ENCODE measurements at regions not wholly inside any gene's neighbourhood (a gene's known extent, or its start where the extent isn't known, plus 50 kb on each side); places are given as distances from the start of the nearest gene placed in this dataset.

DNA sequence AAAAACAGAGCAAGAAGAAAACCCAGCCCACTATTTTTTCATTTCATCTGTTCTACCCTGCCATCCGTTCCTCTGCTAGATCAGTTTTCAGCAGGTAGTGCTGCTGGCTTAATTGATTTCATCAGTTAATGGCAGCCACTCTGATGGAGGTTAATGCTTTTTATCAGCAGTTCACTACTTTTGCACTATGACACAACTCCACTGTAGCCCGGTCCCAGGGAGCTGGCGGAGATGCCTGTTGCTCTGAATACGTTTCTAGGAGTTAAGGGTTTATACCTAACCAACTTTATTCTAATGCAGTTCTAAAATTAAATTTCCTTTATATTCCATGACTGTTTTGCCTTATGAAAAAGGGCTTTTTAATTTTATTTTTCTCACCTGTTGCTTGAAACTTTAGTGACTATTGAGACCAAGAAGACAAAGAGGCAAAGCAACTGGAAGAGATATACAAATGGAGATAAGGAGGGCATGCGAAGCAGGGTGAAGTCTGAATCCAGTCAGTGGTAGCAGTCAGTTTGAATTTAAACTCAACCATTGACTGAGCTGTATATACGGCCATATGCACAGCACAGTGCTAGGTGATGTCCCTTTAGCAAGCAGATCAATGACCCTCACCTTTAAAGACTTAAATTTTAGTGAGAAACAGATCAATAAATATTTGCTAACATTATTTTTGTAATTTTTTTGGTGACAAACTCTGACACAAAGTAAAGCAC lies 477.9 kb downstream of the LMO4 start:
- DNase-seq (ENCODE audit: insufficient read length, low spot score) (no peak), FAIRE-seq (peak; percentile 38)

DNA sequence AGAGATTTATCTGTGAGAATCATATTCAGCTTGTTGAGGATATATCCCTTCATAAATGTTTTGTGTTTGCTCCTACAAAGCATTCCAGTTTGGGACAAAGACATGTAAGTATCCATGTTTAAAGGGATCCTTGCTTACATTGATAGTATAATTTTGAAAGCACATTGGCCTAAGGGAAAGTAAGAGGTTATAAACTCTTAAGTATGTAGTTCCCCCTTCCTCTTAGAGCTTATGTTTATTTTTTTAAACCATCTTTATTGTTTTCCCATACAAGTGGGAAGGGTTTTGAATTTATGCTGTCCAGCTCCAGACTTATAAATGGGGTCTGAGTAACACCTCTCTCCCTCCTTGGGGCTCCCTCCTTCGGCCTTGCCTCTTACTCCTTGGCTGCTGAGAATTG lies 481.5 kb downstream of the LMO4 start:
- no peak for FAIRE-seq

More for the DNA sequence above, 477.9 kb downstream of the LMO4 start:
- TF ChIP-seq POLR2A (IDR thresholded peaks at IDR 0.05; ENCODE audit: low read depth, low read length): no peak

DNA sequence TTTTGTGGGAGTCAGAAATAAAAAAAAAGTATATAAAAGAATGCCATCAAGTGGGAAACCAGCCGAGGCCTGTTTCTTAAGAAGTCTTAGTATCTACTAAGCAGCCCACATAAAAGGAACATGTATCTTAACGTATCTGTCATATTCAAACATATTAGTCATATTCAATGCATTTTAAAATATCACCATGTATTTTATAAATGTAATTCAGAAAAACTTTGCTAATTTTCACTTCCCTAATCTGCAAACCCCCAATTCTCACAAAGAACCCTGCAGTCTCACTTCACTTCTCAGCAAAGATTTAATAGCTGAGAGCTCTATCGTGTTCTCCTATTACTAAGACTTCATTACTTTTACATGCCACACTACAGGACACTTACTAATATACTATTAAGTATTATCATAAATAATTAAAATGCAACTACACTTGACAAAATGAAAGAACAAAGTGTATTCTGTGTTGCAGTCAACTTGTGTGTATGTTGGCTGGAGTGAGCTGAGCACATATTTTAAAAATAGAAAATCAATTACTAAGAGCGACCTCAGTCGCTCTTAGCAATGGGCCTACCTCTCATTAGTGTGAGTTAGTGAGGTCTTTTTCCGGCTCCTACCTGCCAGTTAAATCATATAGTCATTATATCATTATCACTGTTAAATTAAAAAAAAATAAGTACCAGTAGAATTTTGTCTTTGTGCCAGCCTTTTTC lies 484.3 kb downstream of the LMO4 start:
- DNase-seq (ENCODE audit: insufficient read length, low spot score) (no peak), FAIRE-seq (no peak)
- TF ChIP-seq POLR2A (IDR thresholded peaks at IDR 0.05; ENCODE audit: low read depth, low read length): no peak

More for the DNA sequence above, 481.5 kb downstream of the LMO4 start:
- no peak for DNase-seq (ENCODE audit: insufficient read length, low spot score)
- TF ChIP-seq POLR2A (IDR thresholded peaks at IDR 0.05; ENCODE audit: low read depth, low read length): no peak

DNA sequence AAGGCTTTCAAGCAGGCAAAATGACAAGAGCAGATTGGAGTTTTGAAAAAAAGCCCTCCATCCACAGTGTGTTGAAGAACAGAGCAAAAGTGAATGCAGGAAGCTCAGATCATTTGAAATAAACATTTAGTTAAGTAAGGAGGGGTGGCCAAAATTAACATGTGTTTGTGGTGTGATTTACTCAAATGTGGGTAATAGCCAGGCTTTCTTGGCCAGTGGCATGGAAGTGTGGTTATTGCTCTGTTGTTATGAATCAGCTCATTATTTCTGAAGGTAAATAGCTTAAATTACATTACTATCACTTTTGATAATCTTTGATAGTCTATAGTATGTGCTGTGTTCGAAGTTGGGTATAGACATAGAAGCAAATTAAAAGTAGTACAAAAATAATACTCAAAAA lies 485.9 kb downstream of the LMO4 start:
- TF ChIP-seq POLR2A (IDR thresholded peaks at IDR 0.05; ENCODE audit: low read depth, low read length): no peak
- no peak for FAIRE-seq
- no peak for DNase-seq (ENCODE audit: insufficient read length, low spot score)

DNA sequence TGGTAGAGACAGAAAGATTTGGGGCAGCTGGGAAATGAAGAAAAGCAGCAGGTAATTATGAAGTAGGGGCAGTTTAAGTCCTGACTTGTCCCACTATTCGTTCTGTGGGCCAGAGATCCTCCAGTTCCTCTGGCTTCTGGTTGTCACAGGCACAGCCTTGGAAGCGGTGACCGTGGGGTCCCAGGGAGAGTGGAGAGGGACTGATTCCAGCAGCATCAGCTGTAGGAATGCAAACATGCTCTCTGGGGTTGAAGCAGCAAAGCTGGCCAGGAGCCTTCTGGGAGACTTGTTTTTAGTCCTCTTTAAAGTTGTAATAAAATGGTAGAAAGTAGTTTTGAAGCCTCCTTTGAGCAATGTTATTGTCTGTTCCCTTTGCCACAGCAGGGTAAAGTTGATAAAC lies 488.0 kb downstream of the LMO4 start:
- TF ChIP-seq POLR2A (IDR thresholded peaks at IDR 0.05; ENCODE audit: low read depth, low read length): no peak
- DNase-seq (ENCODE audit: insufficient read length, low spot score): no peak
- no peak for FAIRE-seq

DNA sequence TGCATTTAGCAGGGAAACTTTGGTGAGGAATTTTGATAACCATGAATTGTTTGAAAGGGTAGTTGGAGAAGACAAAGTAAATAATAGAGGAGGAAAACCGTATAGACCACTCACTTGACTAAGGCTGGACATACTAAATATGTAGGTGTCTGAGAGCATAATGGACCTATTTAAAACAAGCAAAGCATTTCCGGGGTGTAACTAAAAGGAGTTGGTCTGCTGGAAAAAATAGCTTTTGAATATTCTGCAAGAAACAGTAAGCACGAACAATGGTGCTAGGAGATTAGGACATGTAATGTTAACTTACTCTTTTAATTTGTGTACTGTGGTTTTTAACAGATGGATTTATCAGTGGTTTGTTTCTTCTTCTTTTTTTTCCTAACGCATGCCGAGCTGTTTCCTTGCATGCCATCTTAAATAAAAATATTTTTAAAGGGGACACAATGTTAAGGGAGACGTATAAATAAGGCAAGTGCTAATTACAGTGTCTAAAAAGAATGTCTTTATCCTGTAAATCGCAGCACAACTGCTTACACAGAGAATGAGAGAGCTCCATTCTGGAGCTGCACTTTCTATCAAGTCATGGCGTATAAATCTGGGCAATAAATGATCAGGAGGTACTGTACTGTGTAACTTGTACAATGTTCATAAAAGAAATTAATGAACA lies 492.1 kb downstream of the LMO4 start:
- DNase-seq (ENCODE audit: insufficient read length, low spot score) (no peak), FAIRE-seq (no peak)
- TF ChIP-seq POLR2A (IDR thresholded peaks at IDR 0.05; ENCODE audit: low read depth, low read length): no peak

DNA sequence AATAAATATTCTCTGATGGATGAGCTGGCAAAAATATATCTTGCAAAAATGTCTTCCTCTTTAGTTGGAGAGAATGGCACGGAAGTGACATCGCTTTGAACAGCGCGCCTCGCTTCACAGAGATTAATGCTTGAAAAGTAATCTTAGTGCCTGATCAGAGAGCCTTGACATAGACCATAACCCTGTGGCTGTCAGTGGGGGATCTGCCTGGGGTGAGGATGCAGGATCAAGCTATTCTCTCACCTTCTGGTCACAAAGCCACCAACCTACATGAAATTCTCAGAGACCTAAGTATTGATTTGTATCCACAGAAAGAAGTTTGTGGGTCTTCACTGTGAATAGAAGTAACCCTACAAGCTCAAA lies 492.6 kb downstream of the LMO4 start:
- DNase-seq (ENCODE audit: insufficient read length, low spot score) (no peak), FAIRE-seq (no peak)
- TF ChIP-seq POLR2A (IDR thresholded peaks at IDR 0.05; ENCODE audit: low read depth, low read length): no peak

DNA sequence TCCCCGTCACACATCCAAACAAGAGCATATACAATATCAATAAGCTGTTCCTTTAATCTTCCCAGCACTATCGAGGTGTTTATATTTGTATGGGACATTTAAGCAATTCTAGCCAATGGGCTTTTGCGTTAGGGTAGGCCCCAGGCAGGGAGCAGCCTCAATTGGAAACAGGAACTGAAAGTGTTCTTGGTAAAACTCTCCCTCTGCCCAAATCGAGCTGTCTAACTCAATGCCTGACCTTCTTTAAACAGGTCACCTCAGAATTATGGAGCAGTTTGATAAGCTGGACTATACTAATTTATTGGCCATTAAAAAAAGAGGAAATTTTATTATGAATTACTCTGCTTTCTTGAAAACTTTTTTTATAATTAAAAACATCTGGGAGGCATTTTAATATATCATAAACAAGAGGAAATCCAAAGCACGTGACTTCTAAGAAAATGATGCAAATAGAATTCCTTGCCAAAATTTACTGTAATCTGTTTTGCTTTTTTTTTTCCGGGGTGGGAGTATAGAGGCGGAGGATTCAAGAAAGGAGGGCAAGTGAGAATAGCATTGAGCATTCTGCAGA lies 498.1 kb downstream of the LMO4 start:
- FAIRE-seq: peak; percentile 45
- no peak for TF ChIP-seq POLR2A (IDR thresholded peaks at IDR 0.05; ENCODE audit: low read depth, low read length)
- no peak for DNase-seq (ENCODE audit: insufficient read length, low spot score)

DNA sequence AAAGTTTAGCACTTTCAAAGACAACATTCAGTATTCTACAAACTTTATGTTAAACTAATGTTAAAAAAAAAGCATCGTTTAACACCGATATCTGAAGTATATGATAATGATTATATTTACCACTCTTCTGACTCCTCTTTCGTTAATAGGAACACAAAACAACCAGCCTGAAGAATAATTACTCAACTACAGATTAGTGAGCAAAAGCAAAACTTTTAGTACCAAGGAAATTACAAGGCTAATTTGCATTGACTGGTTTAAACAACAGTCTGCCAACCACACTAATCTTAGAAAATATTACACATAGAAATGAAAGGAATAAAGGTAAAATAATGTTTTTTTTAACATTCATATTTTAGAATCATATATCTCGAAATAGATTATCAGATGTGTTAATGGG lies 500.7 kb downstream of the LMO4 start:
- FAIRE-seq (no peak), DNase-seq (ENCODE audit: insufficient read length, low spot score) (no peak)
- no peak for TF ChIP-seq POLR2A (IDR thresholded peaks at IDR 0.05; ENCODE audit: low read depth, low read length)

DNA sequence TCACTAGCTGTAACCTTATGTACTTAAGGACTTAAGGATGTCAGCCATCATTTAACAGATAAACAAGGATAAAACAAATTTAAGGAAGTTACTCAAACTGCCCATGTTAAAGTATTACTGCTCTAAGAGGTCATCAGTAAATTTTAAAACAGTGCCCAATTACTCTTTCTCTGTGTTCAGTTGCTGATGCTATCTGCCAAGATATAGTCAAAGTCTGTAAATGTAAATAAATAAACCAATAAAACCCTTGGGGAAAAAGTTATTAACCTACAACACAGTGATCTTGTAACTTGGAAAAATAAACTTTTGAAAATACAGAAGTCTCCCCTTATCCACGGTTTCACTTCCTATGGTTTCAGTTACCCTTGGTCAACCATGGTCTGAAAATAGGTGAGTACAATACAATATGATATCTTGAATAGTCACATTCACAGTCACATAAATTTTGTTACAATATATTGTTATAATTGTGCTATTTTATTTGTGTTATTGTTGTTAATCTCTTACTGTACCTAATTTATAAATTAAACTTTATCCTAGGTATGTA lies 501.8 kb downstream of the LMO4 start:
- TF ChIP-seq POLR2A (IDR thresholded peaks at IDR 0.05; ENCODE audit: low read depth, low read length): no peak
- DNase-seq (ENCODE audit: insufficient read length, low spot score) (no peak), FAIRE-seq (no peak)

DNA sequence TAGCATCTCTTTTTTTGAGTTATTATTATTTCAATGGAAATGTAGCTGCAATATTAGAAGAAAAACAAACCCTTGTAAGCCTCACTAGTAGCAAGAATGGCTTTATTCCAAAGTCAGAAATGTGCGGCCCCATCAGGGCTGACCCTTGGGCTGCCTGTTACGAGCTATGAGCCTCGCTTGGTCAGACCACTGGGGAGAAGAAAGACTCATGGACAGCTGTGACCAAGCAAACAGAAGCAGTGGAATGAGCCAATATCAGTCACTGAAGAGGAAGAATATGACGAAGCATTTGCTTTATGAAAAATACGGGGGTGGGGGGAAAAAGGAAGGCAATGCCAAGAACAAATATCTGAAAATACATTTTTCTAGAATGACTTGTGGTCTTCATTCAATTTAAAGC lies 504.5 kb downstream of the LMO4 start:
- FAIRE-seq: no peak
- TF ChIP-seq POLR2A (IDR thresholded peaks at IDR 0.05; ENCODE audit: low read depth, low read length): no peak

DNA sequence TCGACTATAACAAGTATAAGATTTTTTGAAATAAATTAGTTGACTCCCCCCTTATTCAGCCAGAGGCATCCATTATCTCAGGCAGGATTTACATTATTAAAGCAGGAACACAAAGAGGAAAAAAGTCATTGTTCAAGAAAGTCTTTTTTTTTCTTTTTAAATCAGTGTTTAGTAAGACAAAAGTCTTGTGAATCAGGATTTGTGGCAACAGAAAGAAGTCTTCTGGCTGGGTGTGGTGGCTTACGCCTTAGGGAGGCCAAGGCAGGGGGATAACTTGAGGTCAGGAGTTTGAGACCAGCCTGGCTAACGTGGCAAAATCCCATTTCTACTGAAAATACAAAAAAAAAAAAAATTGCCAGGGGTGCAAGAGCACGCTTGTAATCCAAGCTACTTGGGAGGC lies 505.5 kb downstream of the LMO4 start:
- FAIRE-seq (no peak), DNase-seq (ENCODE audit: insufficient read length, low spot score) (no peak)
- TF ChIP-seq POLR2A (IDR thresholded peaks at IDR 0.05; ENCODE audit: low read depth, low read length): no peak

More for the DNA sequence above, 504.5 kb downstream of the LMO4 start:
- no peak for DNase-seq (ENCODE audit: insufficient read length, low spot score)

DNA sequence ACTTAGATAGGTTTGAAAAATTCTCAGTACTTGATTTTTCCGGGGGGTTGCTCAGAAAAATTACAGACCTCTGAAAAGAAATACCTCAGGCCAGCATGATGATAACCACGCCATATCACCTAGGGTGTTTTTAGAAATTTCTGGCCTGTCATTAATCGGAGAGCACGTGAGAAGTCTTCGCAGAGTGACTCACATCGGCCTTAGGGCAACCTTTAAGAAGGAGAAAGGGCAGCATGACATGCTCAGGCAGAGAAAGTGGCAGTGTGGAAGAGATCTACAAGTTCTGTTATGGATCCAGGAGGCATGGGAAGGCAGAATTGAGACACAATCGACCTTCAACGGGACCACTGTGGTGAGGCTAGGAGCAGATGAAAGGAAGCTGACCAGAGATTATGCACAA lies 506.3 kb downstream of the LMO4 start:
- no peak for DNase-seq (ENCODE audit: insufficient read length, low spot score)
- FAIRE-seq: no peak
- no peak for TF ChIP-seq POLR2A (IDR thresholded peaks at IDR 0.05; ENCODE audit: low read depth, low read length)

DNA sequence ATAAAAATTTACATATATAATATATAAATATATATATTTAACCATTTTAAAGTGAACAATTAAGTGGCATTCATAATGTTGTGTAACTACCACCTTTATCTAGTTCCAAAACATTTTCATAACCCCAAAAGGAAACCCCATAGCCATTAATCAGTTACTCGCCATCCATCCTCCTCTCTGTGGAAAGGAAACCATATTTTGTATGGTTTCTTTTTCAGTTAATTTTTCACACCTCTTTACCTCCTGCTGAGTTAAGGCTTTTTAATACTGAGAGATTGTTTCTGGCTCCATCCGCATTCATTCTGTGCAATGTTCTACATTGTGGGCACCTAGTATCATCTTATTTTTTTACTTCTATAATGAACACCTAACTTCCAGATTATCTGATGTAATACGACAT lies 512.1 kb downstream of the LMO4 start:
- DNase-seq (ENCODE audit: insufficient read length, low spot score) (no peak), FAIRE-seq (no peak)
- no peak for TF ChIP-seq POLR2A (IDR thresholded peaks at IDR 0.05; ENCODE audit: low read depth, low read length)
